NCI-H146 (cell line): ENCODE measurements at regions not wholly inside any gene's neighbourhood (a gene's known extent, or its start where the extent isn't known, plus 50 kb on each side); places are given as distances from the start of the nearest gene placed in this dataset.

ENCODE experiments used
- DNase-seq: peaks from one replicate; lab custom pipeline; 2025; lab: John Stamatoyannopoulos, UW

GRCh38 chr19:30742406-30742938 lies 370.3 kb downstream of the ZNF536 start:
- no peak for DNase-seq

DNA sequence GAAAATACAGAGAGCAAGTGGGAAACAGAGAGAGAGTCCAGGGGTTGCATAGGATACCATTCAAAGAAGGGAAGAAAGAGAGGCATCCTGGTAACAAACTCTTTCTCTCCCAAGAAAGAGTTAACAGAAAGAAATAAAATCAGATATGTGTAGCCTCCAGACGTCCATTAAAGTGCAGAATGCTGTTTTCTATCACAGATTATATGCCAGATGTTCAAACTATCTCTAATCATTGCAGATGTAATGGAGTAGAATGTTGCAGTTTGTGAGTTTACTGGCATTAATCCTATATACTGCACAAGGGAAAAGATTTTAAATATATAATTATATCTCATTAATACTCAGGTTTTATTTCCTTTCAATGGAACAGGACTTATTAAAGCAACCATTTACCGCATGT lies 369.4 kb downstream of the ZNF536 start:
- DNase-seq, result no peak

GRCh38 chr19:30739394-30739793 lies 367.2 kb downstream of the ZNF536 start:
- DNase-seq, result no peak

GRCh38 chr19:30738047-30738446 lies 365.9 kb downstream of the ZNF536 start:
- DNase-seq, result no peak

- DNase-seq, result no peak
Observed at GRCh38 chr19:30734669-30735068, 362.5 kb downstream of the ZNF536 start.

DNA sequence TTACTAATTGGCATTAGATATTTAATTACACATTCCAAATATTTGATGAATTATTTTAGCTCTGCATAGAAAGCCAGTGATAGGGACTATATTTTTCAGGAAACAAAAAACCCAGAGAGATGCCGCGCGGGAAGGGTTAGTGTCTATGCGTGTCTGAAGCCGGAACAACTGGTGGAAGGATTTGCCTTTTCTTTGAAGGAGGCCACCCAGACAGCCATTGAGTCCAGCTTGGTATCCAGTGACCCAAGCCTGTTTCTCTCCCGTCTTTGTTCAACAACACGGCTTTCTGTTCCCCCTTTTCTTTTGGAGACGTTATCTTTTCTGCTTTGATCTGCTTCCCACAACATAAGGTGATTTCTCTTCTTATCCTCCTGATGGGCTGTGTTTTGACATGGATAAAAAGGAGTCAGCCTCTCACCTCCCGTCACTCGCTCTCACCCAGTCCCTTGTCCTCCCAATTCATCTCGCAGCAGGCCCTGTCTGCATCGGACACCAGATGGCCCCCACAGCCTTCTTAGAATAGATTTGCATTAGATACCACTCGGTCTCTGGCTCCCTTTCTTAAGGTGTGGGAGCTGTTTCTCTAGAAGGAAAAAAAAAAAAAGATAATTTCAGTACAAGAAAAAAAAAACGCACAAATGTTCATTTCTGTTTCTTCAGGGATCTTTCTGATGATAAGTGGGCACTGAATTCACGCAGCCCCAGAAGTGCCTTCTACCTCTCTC lies 361.8 kb downstream of the ZNF536 start:
- DNase-seq, result no peak

- DNase-seq, result no peak
Observed at GRCh38 chr19:30731591-30731990, 359.4 kb downstream of the ZNF536 start.

DNA sequence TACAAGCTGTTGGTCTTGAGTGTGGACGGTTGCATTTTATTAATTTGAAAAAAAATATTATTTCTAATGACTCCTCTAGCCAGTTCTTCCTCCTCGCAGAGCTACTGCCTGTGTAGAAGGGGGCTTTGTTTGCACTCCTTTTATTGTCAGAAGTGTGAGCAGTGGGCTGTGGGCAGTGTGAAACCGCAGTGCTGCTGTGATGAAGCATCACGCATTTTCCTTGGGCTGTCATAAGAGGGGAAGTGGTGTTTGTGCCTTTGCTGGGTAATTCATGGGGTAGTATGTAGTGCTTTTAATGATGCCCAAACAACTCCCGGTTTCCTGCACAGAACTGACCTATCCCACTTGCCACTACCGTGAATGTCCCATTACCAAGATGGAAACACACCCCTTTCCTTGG lies 357.3 kb downstream of the ZNF536 start:
- DNase-seq, result no peak

DNA sequence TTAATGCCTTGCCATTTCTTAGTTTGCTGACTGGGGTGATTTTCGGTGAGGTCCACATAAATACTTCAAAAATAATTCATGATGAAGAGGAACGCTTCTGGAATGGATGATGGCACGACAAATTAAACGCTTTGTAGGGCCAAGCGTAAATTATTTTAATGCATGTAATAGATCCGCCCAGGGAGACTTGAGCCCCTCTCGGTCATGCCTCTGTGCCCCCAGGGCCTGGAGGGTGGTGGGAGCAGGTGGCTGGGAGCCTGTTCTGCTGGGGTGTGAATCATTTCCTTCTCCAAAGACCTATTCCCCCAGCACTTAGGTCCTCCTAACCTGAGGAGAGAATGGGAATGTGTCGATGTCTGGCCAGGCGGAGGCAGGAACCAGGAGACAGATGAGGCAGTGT lies 350.6 kb downstream of the ZNF536 start:
- no peak for DNase-seq

DNA sequence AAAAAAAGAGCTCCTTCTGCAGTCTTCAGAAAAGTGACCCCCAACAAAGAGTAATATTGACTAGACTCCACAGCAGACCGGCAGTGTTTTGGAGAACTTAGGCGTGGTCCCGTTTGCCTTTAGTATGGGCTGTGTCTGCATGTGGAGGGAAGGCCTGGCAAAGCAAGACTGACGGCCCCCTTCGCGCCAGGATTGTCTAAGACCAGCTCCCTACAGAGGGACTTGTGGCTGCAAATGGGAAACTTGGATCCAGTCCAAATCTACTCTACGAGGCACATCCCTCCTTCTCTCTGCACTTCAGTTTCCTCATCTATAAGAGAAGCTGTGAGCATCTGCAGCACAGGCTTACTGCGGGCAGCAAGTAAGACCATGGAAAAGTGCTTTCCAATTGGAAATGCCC lies 350.0 kb downstream of the ZNF536 start:
- DNase-seq, result no peak

DNA sequence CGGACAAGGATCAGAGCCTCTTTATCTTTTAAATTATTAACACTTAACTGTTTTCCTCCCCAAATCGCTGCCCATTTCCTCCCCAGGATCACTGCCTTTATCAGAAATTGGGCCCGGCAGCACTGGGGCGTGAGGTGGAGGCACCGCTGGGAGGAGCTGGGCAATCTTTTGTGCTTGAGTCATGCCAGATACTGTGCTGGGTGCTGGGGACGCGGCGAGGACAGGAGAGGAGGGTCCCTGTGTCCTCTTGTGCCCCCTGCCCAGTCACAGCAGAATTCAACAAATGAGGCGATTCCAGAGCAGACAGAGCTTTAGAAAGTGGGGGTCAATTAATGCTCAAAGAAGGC lies 347.8 kb downstream of the ZNF536 start:
- no peak for DNase-seq

DNA sequence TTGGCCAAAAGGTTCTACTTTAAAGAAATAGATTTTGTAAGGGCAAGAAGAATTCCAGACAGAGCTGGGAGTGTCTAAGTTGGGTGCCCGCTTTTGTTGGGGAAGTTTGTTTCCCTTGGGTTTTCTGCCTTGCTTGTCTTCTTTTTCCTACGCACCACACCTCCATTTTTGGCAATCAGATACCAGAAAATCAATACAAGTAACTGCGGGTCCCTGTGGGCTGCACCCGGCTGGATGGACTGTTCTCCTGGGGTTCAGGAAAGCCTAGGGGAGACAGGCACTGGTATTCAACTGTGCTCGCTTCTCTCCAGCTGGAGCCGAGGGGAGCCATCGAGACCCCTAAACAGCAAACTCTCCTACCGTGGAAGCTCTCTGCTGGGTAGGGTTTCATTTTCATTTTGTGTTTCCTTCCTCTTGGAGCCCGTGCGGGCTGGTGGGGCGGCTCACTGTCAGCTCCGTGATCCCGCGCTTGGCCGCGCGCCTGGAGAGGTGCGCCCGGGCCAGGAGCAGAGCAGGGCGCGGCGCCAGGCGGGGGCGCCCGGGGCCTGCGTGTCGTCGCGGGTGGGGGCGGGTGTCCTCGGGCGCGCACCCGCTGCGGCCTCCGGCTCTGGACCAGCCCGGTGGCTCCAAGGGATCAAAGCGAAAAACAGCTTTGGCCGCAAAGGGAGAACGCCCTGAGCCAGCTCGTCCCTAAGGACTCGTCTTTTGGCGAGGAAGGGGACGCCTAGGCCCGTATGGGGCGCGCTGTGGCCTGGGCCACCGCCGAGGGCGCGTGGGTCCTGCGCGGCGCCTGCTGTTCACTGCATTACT lies 347.2 kb downstream of the ZNF536 start:
- DNase-seq, result no peak

DNA sequence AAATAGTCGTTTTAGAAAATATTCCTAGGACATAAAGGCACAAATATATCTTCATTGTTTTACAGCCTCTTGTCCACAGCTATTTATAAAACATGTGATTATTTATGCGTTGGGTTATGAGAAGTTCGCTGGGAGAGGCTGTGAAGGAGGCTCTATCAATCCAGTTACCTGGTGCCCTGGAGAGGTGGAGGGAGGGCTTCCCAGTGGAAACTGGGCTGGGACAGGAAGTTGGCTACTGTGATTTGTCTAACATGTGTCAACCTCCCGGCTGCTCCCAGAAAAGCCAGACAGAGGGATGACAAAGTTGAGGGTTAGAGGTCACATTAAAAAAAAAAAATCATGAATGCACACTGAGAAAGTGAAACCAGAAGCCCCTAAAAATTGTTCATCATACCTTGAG lies 346.5 kb downstream of the ZNF536 start:
- DNase-seq, result no peak

DNA sequence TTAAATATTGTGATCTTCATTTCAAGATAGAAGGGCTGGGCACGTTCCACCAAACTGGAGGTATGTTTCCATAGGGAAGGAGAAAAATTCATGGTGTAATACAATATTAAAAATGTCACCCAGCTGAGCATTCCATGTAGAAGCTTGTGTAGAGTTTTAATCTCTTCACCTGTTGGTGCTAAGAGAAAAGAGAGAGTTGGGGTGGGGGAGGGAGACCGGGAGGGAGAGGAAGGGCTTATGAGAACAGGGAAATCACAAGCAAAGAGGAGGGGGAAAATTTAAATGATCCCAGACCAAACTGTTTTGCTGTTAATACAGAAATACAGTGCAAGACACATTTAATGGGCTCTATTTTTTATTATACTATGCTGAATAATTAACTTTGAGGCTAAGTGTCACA lies 345.8 kb downstream of the ZNF536 start:
- DNase-seq, result no peak

GRCh38 chr19:30717381-30717780 lies 345.2 kb downstream of the ZNF536 start:
- DNase-seq, result no peak

DNA sequence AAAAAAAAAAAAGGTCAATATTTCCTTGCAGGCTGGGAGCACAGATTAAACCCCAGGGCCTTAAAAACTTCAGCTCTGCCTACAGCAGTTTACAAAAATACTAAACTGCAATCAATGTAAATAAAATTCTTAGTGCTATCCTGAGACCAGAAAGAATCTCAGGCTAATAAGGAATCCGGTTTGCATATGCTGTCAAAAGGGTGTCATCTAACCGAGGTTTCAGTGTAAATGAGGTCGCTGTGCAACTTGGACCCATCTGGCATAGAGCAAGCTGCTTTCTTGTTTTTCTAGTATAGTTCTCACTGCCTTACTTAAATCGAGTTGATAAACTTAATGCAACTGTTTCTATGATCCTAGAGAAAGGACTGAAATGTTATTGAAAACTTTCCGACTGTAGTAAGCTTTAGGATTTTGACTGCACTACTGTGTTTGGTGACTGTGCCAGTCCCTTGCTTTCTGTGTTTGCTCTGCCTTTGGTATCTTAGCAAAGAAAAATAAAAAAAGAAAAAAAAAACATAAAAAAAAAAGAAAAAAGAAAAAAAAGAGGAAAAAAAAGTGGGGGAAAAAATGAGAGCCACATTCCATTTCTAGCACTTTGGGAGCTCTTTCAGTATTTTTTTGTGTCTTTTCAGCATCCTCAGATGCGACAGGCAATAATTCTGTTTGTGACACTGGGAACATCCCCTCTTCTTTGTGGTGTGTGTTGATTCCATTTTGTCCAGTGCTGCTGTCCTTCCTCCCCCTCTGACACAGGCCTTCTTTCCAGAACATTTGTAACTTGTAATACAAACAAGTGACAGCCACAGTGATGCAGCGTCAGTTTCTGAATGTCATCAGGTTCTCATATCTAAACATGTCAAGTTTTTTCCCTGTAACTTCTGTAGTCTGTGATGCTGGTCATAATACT lies 340.5 kb downstream of the ZNF536 start:
- DNase-seq, result no peak

DNA sequence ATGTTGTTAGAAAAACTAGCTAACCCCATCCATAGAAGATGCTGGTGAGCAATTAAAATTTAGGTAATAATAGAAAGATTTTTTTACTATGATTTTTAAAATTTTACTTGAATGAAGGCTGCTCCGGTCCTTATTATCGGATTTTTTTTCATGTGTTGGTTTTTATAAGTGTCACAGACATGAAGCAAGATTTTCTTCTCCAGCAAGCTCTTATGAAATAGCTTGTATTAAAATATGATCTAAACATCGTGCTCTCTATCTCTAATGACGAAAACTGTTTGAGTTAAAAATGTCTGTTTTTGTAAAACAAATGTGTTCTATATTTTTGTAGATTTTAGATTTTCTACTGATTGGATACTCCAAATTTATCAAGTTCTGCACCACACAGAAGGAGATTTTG lies 339.6 kb downstream of the ZNF536 start:
- no peak for DNase-seq

- no peak for DNase-seq
Observed at GRCh38 chr19:30711296-30711695, 339.1 kb downstream of the ZNF536 start.

- no peak for DNase-seq
Observed at GRCh38 chr19:30710721-30711120, 338.5 kb downstream of the ZNF536 start.

GRCh38 chr19:30708416-30709178 lies 336.4 kb downstream of the ZNF536 start:
- DNase-seq, result no peak

GRCh38 chr19:30704771-30705330 lies 332.7 kb downstream of the ZNF536 start:
- no peak for DNase-seq
